HG03103 (cell line): ENCODE measurements at regions not wholly inside any gene's neighbourhood (a gene's known extent, or its start where the extent isn't known, plus 50 kb on each side); places are given as distances from the start of the nearest gene placed in this dataset.
"Not testable (repeated sequence)": the region's sequence is repeated elsewhere in the genome, so short reads cannot be mapped to it uniquely, and the experiment has no call there.

ENCODE experiments used
- ATAC-seq: cut with Tn5 transposase; IDR thresholded peaks from one replicate; pipeline ENCODE4 v1.9.1; 2021; ENCODE audit warnings: low read depth; ENCODE audit not compliant: unreplicated experiment

DNA sequence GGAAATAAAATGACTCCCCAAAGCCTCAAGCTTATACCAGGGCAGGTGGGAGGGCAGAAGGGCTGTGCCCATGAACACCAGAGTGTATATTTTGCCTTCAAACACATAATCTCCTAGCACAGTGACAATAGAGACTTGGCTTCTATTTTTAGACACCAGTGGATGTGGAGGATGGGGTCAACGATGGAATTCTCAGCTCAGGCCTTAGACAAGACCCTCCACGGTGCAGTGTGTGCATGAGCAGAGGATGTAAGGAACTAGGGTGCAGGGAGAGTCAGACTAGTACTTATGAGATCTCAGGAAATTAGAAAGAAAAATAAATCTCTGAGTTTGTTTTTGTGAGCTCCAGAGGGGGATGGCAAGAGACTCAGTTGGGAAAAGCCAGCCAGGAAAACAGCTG, 113.6 kb upstream of the CADM1 start:
- no peak for ATAC-seq

GRCh38 chr11:115616971-115617370, 112.8 kb upstream of the CADM1 start:
- no peak for ATAC-seq

DNA sequence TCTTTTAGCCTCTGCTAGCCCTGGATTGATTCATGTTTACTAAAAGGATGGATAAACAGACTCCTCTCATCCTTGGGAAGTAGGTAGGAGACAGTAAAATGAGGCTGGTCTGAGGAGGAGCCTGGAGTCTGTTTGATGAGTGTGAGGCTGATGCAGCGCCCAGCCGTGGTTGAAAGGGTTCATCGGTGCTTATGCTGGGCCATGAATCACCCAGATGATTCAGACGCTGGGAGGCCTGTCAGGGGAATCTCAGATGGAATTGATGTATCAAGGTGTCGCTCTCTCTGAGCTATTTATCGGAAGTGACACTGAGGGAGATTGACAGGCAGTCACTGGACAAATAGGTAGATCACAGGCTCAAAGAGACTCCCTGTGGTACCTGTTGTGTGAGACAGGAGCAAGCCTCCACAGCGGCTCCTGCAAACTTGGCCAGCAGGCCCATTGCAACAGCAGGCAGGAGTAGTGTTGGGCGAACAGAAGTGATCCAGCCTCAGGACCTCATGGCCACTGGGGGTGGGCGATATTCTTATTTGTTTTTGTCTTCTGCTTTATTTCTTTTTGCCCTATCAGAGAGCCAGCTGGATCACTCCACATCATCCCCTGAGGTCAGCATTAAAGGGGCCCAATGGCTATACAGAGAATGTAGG, 109.9 kb upstream of the CADM1 start:
- no peak for ATAC-seq

DNA sequence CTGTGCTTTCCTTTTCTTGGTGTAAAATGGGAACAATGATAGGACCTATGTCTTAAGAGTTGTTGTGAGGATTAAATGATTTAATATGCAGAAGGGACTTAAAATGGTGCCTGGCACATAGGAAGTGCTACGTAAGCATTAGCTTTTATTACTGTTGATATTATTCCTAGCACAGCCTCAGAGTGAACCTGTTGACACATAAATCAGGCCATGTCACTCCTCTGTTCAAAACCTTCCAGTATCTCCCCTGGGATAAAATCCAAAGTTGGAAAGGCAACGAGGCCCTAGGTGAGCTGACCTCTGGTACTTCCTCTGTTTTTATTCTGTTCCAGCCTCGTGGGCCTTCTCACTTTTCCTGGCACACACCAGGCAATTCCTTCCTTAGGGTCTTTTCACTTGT, 108.8 kb upstream of the CADM1 start:
- ATAC-seq: no peak

DNA sequence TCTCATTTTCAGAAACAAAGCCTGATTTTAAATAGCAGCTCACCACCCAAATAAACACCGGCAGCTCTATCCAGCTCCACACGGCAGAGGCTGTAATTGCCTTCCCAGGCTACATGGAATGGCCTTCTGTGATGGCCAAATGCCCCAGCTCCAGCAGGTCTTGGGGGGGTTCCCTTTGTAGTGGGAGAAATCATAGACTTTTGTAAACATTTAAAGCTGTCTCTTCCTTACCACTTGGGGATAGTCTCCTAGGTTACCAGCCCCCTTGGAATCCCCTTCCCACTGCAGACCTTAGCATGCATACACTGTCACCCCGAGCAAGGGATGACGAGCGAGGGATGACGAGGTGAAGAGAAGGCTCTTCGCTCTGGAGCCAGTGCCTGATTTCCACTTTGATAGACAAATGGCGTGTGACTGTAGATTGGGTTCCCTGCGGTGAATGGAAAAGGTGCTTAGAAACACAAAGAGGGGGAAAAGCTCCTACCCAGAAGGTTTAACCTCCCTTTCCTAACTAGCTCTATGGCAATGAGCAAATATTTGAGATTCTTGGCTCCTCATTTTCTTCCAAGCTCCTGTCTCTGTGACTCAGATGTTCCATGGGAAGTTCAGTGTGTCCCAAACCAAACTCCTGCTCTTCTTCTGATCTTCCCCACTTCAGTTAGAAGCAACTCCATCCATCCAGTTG, 108.0 kb upstream of the CADM1 start:
- ATAC-seq: no peak

DNA sequence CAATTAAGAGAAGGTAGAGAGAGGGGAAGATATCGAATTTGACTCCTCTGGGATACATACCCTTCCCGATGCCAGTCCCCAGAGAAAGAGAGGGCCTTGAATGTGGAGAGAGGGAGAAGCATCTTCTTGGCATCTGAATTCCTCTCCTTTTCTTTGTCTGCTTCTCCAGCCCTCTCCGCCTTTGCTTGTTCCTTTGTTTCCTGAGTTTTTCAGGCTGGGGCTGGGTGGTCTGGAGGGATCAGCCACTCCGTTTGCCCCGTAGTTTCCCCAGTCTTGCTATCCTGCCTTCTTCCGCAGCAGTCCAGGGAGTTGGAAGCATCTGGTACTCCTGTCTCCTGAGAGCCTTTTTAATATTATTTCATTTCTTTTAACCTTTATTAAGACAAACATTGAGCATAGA, 107.1 kb upstream of the CADM1 start:
- ATAC-seq: no peak

DNA sequence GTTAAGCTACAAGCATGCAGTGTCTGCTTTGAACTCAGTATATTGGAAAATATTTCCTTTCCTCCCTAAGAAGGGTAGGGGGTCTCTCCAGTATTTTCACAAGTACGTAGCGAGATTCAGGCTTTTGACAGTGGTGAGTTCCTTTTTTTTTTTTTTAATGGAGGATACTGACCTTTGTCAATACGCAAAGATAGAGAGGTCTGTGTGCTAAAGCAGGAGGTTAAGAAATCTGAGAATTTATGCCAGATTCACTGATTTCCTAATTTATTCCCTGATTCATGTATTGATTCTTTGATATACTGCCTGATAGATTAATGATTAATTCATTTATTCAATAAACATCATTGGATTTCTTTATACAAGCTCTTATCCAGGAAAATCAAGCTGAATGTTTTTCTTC, 106.7 kb upstream of the CADM1 start:
- ATAC-seq: no peak

DNA sequence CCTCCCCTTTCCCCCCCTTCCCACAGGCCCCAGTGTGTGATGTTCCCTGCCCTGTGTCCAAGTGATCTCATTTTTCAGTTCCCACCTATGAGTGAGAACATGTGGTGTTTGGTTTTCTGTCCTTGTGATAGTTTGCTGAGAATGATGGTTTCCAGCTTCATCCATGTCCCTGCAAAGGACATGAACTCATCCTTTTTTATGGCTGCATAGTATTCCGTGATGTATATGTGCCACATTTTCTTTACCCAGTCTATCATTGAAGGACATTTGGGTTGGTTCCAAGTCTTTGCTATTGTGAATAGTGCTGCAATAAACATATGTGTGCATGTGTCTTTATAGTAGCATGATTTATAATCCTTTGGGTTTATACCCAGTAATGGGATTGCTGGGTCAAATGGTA, 106.0 kb upstream of the CADM1 start:
- ATAC-seq: not testable (repeated sequence)

DNA sequence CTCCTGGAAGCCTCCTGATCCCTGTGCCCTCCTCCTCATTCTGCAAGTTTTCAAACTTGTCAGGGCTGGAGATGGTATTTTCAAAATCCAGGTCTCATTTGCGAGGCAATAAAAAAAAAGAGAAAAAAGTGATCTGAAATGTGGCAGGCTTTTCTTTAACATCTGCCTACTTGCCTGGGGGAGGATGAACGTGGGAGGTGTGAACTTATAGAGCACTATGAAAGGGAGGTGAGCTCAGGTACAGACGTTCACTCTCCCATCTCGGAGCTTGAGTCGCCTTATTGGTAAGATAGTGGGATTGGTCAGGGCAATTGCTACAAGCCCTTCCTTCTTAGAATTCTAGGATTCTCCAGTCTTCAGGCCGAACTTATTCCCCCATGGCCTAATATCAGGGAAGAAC, 104.8 kb upstream of the CADM1 start:
- ATAC-seq: no peak

DNA sequence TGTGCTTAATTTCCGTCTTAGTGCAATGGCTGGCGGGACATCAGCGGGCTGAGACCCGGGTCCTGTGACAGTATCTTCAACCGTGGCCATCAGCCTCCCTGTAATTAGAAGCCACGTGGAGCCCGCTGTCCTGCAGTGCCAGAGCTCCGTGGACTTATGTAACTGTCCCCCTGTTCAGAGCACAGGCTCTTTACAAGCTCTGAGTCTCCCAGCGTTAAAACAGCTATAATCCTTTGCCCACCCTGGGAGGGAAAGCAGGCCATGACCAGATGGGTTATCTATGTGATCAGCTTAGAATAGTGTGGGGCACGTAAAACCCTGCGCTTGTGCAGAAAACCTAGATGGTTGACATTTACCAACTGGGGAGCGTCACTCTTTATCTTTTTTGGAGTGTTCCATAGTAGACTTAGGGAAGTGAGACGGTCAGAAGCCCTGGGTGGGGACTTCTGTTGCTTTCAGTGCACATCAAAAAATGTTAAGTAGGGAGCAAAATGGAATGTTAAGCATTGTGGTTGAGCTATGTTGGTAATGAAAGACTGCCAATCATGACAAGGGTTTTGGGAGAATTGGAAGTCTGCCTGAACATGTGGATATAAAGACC, 103.5 kb upstream of the CADM1 start:
- ATAC-seq: no peak

DNA sequence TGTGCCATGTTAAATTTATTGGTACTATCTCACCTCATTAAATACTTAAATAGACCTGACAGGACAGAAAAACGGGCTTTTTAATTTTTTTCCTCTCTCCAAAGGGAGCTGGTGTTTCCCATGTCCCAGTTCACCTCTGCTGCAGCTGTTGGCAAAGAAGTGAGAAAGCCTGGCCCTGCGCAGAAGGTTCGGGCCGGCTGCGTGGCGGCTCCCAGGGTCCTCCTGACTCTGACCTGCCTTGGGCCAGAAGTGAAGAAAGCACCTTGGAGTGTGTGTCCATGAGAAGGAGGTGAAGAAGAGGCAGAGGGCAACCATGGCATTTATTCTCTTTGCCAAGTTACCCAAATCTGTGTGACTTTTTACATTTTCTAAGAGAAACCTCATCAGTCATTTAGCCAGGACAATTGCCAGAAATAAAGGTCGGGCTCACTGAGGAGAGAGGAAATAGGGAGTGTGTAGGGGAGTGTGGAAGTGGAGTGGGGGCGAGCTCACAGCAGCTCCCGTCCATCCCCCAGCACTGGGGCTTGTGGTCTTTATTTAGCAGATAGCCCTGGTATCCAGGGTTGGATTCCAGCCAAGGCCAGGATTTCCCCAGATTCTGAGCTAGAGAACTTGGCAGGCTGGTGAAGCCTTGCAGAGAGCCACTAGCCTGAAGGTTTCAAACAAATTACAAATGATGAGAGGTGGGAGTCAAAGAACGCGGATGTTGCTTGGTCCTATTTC, 102.4 kb upstream of the CADM1 start:
- ATAC-seq: no peak

DNA sequence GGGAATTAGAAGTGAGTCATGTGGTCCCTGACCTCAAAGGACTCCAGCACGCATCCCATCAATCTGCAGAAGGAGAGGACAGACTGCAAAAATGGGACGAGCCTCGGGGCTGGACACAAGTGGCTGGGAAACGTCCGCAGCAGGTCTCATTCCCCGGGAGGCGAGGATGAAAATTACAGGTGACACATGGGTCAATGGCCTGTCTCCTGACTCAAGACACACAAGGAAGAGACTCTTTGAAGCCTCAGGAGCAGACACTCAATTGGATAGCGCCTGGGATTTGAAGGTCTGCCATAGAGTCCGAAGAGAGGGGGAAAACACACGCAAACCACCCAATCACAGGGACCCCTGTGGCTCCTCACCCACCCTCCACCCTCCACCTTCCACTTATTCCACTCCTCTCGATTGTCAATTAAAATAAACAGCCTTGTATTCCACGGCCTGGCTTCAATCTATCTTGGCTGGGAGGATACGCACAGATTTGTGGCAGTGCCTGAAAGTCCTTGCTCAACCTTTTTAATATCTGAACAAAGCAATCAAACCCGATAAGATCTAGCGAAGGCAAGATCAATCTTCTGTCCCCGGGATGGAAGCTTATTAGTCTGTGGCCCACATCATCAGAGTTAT, 101.8 kb upstream of the CADM1 start:
- no peak for ATAC-seq

DNA sequence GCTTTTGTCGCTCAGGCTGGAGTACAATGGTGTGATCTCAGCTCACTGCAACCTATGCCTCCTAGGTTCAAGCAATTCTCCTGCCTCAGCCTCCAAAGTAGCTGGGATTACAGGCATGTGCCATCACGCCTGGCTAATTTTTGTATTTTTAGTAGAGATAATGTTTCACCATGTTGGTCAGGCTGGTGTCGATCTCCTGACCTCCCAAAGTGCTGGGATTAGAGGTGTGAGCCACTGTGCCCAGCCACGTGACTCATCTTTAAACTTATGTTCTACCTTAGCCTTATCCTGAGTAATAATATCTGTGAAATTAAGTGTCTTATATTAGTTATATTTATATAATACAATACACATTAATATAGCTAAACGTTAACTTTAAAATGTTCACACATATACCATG, 101.2 kb upstream of the CADM1 start:
- not testable (repeated sequence) for ATAC-seq

GRCh38 chr11:115599125-115599524, 94.9 kb upstream of the CADM1 start:
- no peak for ATAC-seq

GRCh38 chr11:115598257-115598901, 94.2 kb upstream of the CADM1 start:
- ATAC-seq: no peak

- ATAC-seq: no peak
Observed at GRCh38 chr11:115591380-115591779, 87.2 kb upstream of the CADM1 start.

- no peak for ATAC-seq
Observed at GRCh38 chr11:115590254-115590653, 86.0 kb upstream of the CADM1 start.

- ATAC-seq: no peak
Observed at GRCh38 chr11:115587718-115588342, 83.6 kb upstream of the CADM1 start.

GRCh38 chr11:115585361-115586024, 81.3 kb upstream of the CADM1 start:
- peak; percentile 71 for ATAC-seq
